ENCODE measurements at regions not wholly inside any gene's neighbourhood (a gene's known extent, or its start where the extent isn't known, plus 50 kb on each side); places are given as distances from the start of the nearest gene placed in this dataset.
"Not testable (repeated sequence)": the region's sequence is repeated elsewhere in the genome, so short reads cannot be mapped to it uniquely, and the experiment has no call there.

- H3K4me3 ChIP-seq (ENCODE audit: low read depth, low read length): no peak overlapping the region
- TF ChIP-seq CTCF (conservative IDR thresholded peaks at IDR 0.05; ENCODE audit: low read depth, low read length): no peak
- DNase-seq (ENCODE audit: low read depth): no peak
Observed at GRCh38 chr17:31678431-31678830, 180.6 kb downstream of the COPRS start.

DNA sequence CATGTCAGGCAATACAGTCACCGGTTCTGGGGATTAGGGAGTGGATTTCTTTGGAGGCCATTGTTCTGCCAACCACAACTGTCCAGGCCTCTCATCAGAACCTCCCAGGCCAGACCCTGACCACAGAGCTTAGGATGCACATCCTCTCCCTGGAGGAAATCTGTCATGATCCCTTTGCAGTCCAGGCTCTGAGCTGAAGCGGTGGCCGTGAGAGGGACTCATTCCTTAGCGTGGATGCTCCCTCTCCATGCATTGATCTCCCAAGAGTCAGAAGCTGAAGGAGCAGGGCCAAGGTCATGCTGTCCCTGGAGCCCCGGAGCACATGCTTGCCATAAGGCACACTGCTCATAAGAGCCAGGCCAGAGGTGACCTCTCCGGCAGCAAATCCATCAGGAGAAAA, 181.4 kb downstream of the COPRS start:
- no peak for TF ChIP-seq CTCF (conservative IDR thresholded peaks at IDR 0.05; ENCODE audit: low read depth, low read length)
- DNase-seq (ENCODE audit: low read depth): no peak

GRCh38 chr17:31677036-31677435, 182.0 kb downstream of the COPRS start:
- TF ChIP-seq CTCF (conservative IDR thresholded peaks at IDR 0.05; ENCODE audit: low read depth, low read length): no peak
- H3K4me3 ChIP-seq (ENCODE audit: low read depth, low read length): no peak overlapping the region
- DNase-seq (ENCODE audit: low read depth): no peak

More for the DNA sequence above, 181.4 kb downstream of the COPRS start:
- H3K4me3 ChIP-seq (ENCODE audit: low read depth, low read length): no peak overlapping the region

- DNase-seq (ENCODE audit: low read depth); H3K4me3 ChIP-seq (ENCODE audit: low read depth, low read length): not testable (repeated sequence)
Observed at GRCh38 chr17:31675392-31675791, 183.7 kb downstream of the COPRS start.

DNA sequence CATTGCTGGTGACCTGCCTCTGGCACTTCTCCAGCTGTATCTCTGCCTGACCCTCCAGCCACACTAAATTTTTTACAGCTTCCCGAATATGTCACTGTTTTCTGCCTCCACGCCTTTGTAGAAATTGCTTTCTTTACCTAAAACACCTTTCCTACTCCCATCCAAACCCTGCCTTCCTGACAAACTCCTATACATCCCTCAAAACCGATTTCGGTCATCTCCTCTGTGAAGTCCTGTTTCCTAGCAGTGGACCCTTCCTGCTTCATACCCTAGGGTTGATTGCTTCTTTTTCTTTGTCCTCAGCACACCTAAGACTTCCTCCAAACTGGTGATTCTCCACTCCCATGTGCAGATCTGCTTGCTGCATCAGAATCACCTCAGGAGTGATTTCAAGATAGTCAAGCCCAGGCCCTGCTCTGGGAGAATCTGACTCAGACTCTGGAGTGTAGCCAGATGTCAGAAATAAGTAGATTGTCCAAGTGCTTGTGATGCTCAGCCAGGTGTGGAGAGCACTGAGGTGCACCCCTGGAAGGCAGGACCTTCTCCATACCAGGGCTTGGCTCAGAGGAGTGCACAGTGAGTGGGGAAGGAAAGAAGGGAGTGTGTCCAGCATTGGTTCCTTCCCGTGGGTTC, 184.2 kb downstream of the COPRS start:
- DNase-seq (ENCODE audit: low read depth): peak; percentile 71
- TF ChIP-seq CTCF (conservative IDR thresholded peaks at IDR 0.05; ENCODE audit: low read depth, low read length): no peak
- H3K4me3 ChIP-seq (ENCODE audit: low read depth, low read length): no peak overlapping the region

DNA sequence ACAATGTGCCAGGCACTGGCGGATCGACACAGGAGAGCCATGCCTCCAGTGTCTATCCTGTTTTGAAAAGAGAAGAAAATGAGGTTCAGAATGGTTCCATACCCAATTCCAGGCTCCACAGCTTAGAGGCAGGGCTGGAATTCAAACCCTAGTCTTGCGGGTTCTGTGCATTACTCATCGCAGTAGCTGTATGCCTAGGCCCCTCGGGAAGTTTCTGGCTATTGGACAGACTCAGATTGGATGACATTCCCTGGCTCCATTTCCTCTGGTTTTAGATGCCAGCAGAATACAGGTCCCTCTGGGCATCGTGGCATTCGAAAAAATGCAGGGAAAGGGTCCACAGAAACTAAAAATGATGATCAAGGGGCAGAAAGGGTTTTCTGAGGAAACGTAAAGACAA, 184.7 kb downstream of the COPRS start:
- DNase-seq (ENCODE audit: low read depth): peak; percentile 40
- H3K4me3 ChIP-seq (ENCODE audit: low read depth, low read length): no peak overlapping the region
- TF ChIP-seq CTCF (conservative IDR thresholded peaks at IDR 0.05; ENCODE audit: low read depth, low read length): no peak

GRCh38 chr17:31673076-31673475, 186.0 kb downstream of the COPRS start:
- no peak overlapping the region for H3K4me3 ChIP-seq (ENCODE audit: low read depth, low read length)
- DNase-seq (ENCODE audit: low read depth): no peak
- no peak for TF ChIP-seq CTCF (conservative IDR thresholded peaks at IDR 0.05; ENCODE audit: low read depth, low read length)
